GM12872 (cell line): ENCODE measurements at regions not wholly inside any gene's neighbourhood (a gene's known extent, or its start where the extent isn't known, plus 50 kb on each side); places are given as distances from the start of the nearest gene placed in this dataset.

Source experiments
- CTCF ChIP-seq: IDR thresholded peaks from 3 replicates; pipeline ENCODE4 v1.5.1; 2011; ENCODE audit warnings: low read depth, mild to moderate bottlenecking, low read length, moderate library complexity; ENCODE audit not compliant: insufficient read depth

- no peak for TF ChIP-seq CTCF
These were observed 401.1 kb downstream of the PCDH18 start for GRCh38 chr4:137131201-137131600.

- no peak for TF ChIP-seq CTCF
These were observed 402.4 kb downstream of the PCDH18 start for GRCh38 chr4:137129845-137130244.

DNA sequence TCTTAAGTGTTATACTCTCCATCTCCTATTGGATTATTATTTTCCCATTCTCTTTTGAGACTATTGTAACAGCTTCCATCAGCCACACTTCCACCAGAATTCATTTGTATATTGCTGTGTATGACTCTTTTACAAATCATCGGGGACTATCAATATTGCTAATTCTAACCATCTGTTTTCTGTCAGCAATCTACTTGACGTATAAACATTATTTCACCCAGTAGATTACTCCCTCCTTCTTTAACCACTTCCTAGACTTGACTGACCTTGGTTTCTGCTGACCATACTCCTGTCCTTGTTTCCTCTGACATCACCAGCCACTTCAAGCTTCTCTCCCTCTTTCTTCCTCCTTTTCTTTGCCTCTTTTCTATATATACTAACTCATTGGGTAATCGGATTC lies 402.9 kb downstream of the PCDH18 start:
- no peak for TF ChIP-seq CTCF

GRCh38 chr4:137125011-137125410 lies 407.3 kb downstream of the PCDH18 start:
- no peak for TF ChIP-seq CTCF

- peak; percentile 60 for TF ChIP-seq CTCF
These were observed 407.9 kb downstream of the PCDH18 start for GRCh38 chr4:137124278-137124932.

DNA sequence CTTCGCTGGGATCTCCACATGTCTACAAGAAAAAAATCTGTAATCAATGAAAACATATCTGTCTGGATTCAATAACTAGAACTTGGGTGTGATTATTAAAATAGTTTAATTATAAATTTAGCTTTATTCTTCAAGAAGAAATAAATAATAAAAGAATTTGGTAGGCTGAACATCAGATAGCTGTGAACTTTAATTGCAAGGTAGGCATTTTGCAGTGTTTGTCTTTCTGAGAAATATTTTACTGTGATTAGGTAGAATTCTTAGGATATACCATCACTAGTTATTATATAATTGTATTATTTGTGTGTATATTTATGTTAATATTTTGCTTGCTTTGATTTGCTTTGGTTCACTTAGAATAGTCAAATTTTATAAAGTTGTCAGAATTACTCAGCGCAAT lies 409.4 kb downstream of the PCDH18 start:
- TF ChIP-seq CTCF = no peak

GRCh38 chr4:137116144-137116543 lies 416.1 kb downstream of the PCDH18 start:
- no peak for TF ChIP-seq CTCF

GRCh38 chr4:137106733-137107132 lies 425.6 kb downstream of the PCDH18 start:
- no peak for TF ChIP-seq CTCF
